Astrocyte (in vitro differentiated cells and primary cell): ENCODE measurements at regions not wholly inside any gene's neighbourhood (a gene's known extent, or its start where the extent isn't known, plus 50 kb on each side); places are given as distances from the start of the nearest gene placed in this dataset.

Experiments
- DNase-seq: peaks from one replicate; pipeline ENCODE4 v3.0.0-alpha.2; 2010; ENCODE audit warnings: low read depth
- FAIRE-seq: peaks from 2 replicates; lab custom pipeline; 2011; peaks lifted over from hg19 to GRCh38; lab: Jason Lieb, UNC
- H2AFZ ChIP-seq: 2 replicates; pipeline ENCODE4 v1.6.0; 2012; ENCODE audit warnings: low read depth, low read length, inconsistent platforms
- H3K27ac ChIP-seq: 2 replicates; pipeline ENCODE4 v1.5.1; 2011; ENCODE audit warnings: low read depth, low read length, inconsistent platforms
- H3K27me3 ChIP-seq: 2 replicates; pipeline ENCODE4 v1.6.0; 2011; ENCODE audit warnings: low read length, inconsistent platforms; ENCODE audit not compliant: insufficient read depth
- H3K36me3 ChIP-seq: 2 replicates; pipeline ENCODE4 v1.5.1; 2011; ENCODE audit warnings: low read length, inconsistent platforms; ENCODE audit not compliant: insufficient read depth
- H3K4me1 ChIP-seq: 2 replicates; pipeline ENCODE4 v1.5.1; 2011; ENCODE audit warnings: low read length, inconsistent platforms; ENCODE audit not compliant: insufficient read depth
- H3K4me2 ChIP-seq: 2 replicates; pipeline ENCODE4 v1.6.0; 2012; ENCODE audit warnings: low read length, inconsistent platforms
- H3K4me3 ChIP-seq: 2 replicates; pipeline ENCODE4 v1.5.1; 2011; ENCODE audit warnings: low read depth, mild to moderate bottlenecking, low read length, inconsistent platforms; ENCODE audit not compliant: insufficient read depth
- H3K79me2 ChIP-seq: 2 replicates; pipeline ENCODE4 v1.6.0; 2012; ENCODE audit warnings: mild to moderate bottlenecking, low read length, inconsistent platforms; ENCODE audit not compliant: insufficient read depth
- H3K9ac ChIP-seq: 2 replicates; pipeline ENCODE4 v1.6.0; 2012; ENCODE audit warnings: mild to moderate bottlenecking, low read length, inconsistent platforms
- H3K9me3 ChIP-seq: 2 replicates; pipeline ENCODE4 v1.5.1; 2012; ENCODE audit warnings: low read depth, mild to moderate bottlenecking, low read length, inconsistent platforms; ENCODE audit not compliant: insufficient read depth
- H4K20me1 ChIP-seq: 2 replicates; pipeline ENCODE4 v1.6.0; 2012; ENCODE audit warnings: low read length, inconsistent platforms; ENCODE audit not compliant: insufficient read depth
- H3K27ac Mint-ChIP-seq: one replicate; pipeline ENCODE4 v1.8.0; 2021; ENCODE audit warnings: mild to moderate bottlenecking, mixed read lengths; ENCODE audit not compliant: unreplicated experiment
- H3K27me3 Mint-ChIP-seq: one replicate; pipeline ENCODE4 v1.8.0; 2021; ENCODE audit warnings: low read depth, mixed read lengths; ENCODE audit not compliant: unreplicated experiment
- H3K36me3 Mint-ChIP-seq: one replicate; pipeline ENCODE4 v1.8.0; 2021; ENCODE audit warnings: low read depth, mixed read lengths; ENCODE audit not compliant: unreplicated experiment
- H3K4me1 Mint-ChIP-seq: one replicate; pipeline ENCODE4 v1.8.0; 2021; ENCODE audit warnings: low read depth, mixed read lengths; ENCODE audit not compliant: unreplicated experiment
- H3K4me3 Mint-ChIP-seq: one replicate; pipeline ENCODE4 v1.8.0; 2021; ENCODE audit warnings: mild to moderate bottlenecking, moderate library complexity, mixed read lengths; ENCODE audit not compliant: unreplicated experiment
- H3K9me3 Mint-ChIP-seq: one replicate; pipeline ENCODE4 v1.8.0; 2021; ENCODE audit warnings: mild to moderate bottlenecking, mixed read lengths; ENCODE audit not compliant: unreplicated experiment
- CTCF ChIP-seq: IDR thresholded peaks from 2 replicates; pipeline ENCODE4 v1.5.1; 2011; ENCODE audit warnings: low read depth, mild to moderate bottlenecking, inconsistent platforms, low read length, moderate library complexity; ENCODE audit not compliant: insufficient read depth
- EZH2 ChIP-seq: IDR thresholded peaks from 2 replicates; pipeline ENCODE4 v1.6.1; 2012; ENCODE audit warnings: mild to moderate bottlenecking, low read length, inconsistent platforms; ENCODE audit not compliant: insufficient read depth

- Histone ChIP-seq H3K4me2 (no peak overlapping the region), H3K9ac (no peak overlapping the region), H3K27me3 (no peaks in the 10 kb centered on the region), H3K4me1 (no peaks in the 10 kb centered on the region), H2AFZ (no peak overlapping the region), H3K79me2 (no peaks in the 10 kb centered on the region), H3K27ac (no peak overlapping the region), H4K20me1 (no peaks in the 10 kb centered on the region), H3K9me3 (no peaks in the 10 kb centered on the region), H3K36me3 (no peaks in the 10 kb centered on the region), H3K4me3 (no peak overlapping the region)
- Mint-ChIP-seq H3K27ac (no peak overlapping the region), H3K4me3 (no peak overlapping the region), H3K4me1 (no peaks in the 10 kb centered on the region), H3K9me3 (no peaks in the 10 kb centered on the region), H3K36me3 (no peaks in the 10 kb centered on the region), H3K27me3 (no peaks in the 10 kb centered on the region)
- DNase-seq (no peak), FAIRE-seq (no peak)
- TF ChIP-seq EZH2 (no peak), CTCF (no peak)
These were observed 143.9 kb downstream of the SLITRK1 start for GRCh38 chr13:83738407-83738806.

DNA sequence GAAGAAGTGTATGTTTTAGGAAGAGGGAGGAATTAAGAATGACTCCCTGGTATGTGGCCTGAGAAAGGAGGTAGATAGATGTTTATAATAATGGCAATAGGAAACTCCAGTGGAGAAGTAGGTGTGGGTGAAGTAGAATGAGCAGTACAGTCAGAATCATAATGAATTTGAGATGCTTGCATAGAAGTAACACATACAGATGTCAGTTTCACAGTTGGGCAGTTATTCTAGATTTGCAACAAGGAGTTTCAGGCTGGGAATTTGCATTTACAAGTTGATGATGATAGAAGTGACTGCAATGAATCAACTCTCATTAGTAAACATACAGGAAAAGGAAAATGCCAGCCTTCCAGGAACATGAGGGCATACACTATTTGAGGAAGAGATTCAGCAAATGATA is 149.0 kb downstream of the SLITRK1 start:
- Histone ChIP-seq H3K9me3 (no peaks in the 10 kb centered on the region), H4K20me1 (no peaks in the 10 kb centered on the region), H3K4me1 (no peaks in the 10 kb centered on the region), H3K27ac (no peak overlapping the region), H3K4me2 (no peak overlapping the region), H3K9ac (no peak overlapping the region), H2AFZ (no peak overlapping the region), H3K27me3 (no peaks in the 10 kb centered on the region), H3K36me3 (no peaks in the 10 kb centered on the region), H3K79me2 (no peaks in the 10 kb centered on the region), H3K4me3 (no peak overlapping the region)
- Mint-ChIP-seq H3K4me3 (no peak overlapping the region), H3K4me1 (no peaks in the 10 kb centered on the region), H3K27me3 (no peaks in the 10 kb centered on the region), H3K9me3 (no peaks in the 10 kb centered on the region), H3K36me3 (no peaks in the 10 kb centered on the region), H3K27ac (no peak overlapping the region)
- no peak for FAIRE-seq
- TF ChIP-seq EZH2 = no peak
- TF ChIP-seq CTCF = no peak
- no peak for DNase-seq

- no peak overlapping the region for H2AFZ ChIP-seq
- no peaks in the 10 kb centered on the region for H3K27me3 ChIP-seq
- no peak overlapping the region for H3K9ac ChIP-seq
- Mint-ChIP-seq H3K27ac (no peak overlapping the region), H3K4me1 (no peaks in the 10 kb centered on the region), H3K9me3 (no peaks in the 10 kb centered on the region), H3K36me3 (no peaks in the 10 kb centered on the region), H3K4me3 (no peak overlapping the region), H3K27me3 (no peaks in the 10 kb centered on the region)
- H3K9me3 ChIP-seq = no peaks in the 10 kb centered on the region
- H3K36me3 ChIP-seq = no peaks in the 10 kb centered on the region
- no peak overlapping the region for H3K4me3 ChIP-seq
- FAIRE-seq (no peak), DNase-seq (no peak)
- no peaks in the 10 kb centered on the region for H3K79me2 ChIP-seq
- no peak overlapping the region for H3K4me2 ChIP-seq
- no peak overlapping the region for H3K27ac ChIP-seq
- H4K20me1 ChIP-seq = no peaks in the 10 kb centered on the region
- no peaks in the 10 kb centered on the region for H3K4me1 ChIP-seq
- TF ChIP-seq CTCF (no peak), EZH2 (no peak)
These were observed 149.5 kb downstream of the SLITRK1 start for GRCh38 chr13:83732755-83733154.
